GM19025 (cell line): ENCODE measurements at regions not wholly inside any gene's neighbourhood (a gene's known extent, or its start where the extent isn't known, plus 50 kb on each side); places are given as distances from the start of the nearest gene placed in this dataset.

Source experiments
- ATAC-seq: cut with Tn5 transposase; IDR thresholded peaks from one replicate; pipeline ENCODE4 v1.9.1; 2021; ENCODE audit warnings: mild to moderate bottlenecking, low read depth, moderate library complexity; ENCODE audit not compliant: unreplicated experiment

DNA sequence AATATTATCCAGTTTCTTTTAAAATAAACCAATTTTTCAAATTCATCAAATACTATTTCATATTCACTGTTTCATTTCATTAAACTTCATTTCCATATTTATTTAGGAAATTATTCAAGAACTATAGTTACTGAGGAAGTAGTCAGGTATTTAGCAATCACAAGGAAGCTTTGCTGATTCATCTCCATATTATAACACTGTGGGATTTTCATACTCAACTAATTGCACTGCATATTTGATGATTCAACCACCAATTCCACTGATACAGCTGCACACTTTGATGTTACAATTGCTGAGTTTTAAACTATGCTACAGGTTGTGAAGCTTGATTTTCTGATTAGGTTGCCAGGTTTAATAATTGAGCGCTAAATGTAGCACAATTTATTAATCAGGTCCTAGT, 556.8 kb upstream of the SLITRK1 start:
- ATAC-seq = no peak

DNA sequence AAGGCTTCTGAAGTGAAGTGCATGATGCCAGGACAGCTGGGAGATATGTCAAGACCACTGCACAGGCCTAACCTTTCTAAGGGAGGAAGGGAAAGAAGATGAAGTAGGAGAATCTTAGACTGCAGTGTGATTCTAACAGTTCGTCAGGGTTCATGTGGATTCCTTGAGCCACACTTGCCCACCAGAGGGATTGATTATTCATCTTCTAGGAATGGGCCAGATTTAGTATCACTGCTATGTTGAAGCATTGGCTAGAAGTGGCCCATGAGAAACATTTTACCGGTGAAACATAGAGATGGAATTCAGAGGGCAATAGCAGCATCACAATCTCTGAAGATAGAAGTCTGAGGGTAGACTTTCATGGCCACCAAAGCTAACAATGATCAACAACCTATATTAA, 550.8 kb upstream of the SLITRK1 start:
- ATAC-seq = no peak

DNA sequence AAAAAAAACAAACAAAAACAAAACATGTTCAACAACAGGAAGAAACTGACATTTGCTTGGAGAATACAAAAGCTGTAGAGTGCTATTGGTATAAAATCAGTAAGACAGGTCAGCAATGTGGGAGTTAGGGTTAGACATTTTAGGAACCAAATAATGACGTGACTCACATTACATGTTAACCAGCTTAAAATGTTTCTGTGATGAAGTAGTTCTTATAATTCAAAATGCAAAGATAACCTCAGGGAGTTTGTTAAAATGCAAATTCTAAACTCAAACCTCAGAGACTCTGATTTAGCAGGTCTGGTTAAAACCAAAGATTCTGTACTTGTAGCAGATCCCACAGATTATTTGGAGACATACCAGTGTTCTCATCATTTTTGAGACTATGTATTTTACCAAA, 549.4 kb upstream of the SLITRK1 start:
- no peak for ATAC-seq

DNA sequence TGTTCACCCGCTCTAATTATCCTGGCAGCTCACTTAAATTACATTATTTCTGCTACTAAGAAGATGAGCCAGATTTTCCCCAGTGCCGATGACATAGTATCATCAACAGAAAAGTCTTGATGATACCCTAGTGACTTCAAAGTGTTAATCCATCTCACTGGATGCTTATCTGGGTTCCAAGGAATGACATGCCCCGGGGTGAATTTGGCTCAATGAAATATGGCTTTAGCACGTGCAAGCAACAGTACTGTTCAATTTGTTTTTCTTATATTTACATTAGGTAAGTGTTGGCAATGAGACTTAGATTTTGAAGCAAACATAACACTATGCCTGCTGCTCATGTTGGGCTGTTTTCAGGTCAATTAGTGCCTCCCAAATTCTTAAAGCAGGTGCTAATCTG, 548.2 kb upstream of the SLITRK1 start:
- no peak for ATAC-seq

DNA sequence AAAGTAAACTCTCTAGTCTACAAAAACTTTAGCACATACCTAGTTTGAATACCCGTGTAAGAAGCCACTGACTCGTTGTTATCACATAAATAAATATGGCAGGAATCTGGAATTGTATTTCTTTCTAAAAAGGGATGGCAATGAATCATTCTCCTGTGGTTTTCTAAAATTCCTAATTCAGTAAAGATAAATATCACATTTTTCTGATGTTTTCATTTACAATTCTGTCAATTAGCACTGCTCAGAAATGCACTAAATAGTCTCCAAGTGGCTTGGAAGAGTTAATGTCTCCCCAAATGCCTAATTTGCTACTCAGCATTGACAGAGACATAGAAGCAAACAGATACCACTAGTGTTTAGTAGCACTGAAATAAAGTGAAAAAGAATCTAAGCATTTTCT, 547.7 kb upstream of the SLITRK1 start:
- ATAC-seq = no peak

DNA sequence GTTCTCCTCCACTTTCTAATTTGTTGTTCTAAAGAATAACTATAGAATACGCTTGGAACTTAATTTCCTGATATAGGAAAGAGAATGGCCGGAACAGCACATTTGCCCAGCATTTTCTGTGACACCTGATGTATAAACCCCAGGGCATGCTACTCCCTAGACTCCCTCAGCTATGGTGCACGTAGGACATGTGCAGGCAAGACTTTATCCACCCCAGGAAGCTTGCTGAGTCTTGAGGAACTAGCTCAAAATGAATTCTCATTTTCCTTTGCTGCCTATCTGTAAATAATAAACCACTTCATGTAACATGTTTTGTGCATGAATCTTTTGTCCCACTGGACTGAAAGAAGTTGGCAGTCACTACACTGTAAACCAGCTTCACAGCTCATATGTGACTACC, 535.8 kb upstream of the SLITRK1 start:
- no peak for ATAC-seq

DNA sequence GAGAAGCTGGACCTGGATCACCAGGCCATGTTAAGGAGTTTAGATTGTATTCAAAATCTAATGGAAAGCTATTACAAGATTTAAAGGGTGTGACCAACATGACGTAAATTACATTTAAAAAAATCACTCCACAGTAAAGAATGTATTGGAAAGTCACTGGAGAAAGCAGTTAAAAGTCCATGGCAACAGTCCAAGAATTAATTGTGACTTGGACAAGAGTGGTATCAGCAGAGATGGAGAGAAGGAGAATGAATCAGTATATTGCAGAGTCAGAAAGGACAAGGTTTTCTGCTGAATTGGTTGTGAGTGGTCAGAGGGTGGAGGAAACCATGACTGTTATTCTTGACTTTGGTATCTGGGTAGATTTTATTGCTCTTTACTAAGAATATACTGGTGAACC, 535.1 kb upstream of the SLITRK1 start:
- ATAC-seq = no peak

DNA sequence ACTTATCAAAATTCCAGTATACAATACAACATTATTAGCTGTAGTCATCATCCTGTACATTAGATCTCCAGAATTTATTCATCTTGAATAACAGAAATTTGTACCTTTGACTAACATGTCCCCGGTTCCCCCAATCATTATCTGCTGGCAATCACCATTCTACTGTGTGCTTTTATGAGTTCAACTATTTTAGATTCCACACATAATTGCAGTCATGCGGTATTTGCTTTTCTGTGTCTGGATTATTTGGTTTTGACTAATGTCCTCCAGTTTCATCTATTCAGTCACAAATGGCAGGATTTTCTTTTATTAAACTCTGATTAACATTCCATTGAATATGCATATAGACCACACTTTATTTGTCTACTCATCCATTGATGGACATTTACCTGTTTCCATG, 530.7 kb upstream of the SLITRK1 start:
- no peak for ATAC-seq

DNA sequence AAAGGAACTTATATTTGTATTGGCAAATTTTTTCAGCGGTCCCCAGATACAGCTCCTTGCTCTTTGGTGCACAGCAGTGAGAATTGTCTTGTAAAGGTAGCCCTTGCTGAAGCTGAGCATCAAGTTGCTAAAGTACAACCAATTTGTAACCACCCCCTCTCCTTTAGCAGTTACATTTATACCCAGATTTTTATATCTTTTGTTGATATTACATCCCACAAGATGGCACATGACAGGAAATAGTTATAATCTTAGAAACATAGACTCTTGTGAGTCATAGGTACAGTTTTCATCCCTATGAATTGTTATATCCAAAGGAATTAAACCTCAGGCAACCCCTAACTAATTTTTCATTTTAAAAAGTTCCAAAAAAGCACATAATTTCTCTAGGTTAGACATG, 523.0 kb upstream of the SLITRK1 start:
- ATAC-seq = no peak

DNA sequence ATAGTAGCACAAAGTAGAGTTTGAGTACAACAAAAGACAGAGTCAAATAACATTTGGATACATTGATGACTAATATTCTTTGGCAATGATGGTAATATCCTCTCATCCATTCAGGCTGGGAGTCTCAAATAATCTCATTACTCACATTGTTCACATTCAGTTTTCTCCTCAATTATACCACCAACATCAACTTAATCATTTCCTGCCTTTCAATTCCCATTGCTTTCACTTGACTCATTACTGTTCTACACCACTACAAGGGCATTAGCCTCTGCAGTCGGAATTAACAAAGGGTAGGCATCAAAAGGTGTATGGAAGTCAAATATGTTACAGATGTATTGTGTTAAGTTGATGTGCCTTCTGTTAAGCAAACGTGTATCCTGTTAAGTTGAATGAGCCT, 518.4 kb upstream of the SLITRK1 start:
- no peak for ATAC-seq

DNA sequence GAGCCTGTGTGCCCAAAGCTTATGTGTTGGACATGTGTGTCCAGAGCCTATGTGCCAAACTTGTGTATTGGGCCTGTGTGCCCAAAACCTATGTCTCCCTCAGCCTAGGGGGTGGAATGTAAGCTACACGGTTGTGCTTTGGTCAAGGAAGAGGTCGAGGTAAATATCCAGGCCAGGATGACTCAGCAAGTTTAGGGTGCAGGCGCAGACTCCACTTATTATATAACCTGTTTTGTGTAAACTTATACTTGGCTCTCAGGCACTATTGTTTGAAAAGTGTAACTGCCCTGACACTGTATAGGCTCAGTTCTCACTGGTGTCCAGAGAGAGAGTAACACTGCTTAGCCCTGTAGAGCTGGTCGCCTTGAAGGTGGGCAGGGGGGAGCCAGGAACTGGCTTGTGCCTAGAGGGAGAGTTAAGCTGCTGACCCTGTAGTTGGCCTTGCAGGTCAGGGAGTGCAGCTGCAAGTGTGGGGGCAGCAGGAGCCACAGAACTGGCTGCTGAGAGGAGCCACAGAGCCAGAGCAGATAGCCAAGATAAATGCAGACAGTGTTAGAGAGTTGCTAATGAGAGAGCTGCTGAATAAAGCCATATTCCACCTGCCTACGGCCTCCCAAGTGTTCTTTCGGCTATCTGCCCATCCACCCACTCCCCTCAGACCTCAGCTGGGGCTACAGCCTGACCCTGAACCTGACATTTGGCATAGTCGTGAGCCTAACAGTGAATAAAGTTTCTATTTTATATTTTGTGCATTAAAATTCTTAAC, 517.2 kb upstream of the SLITRK1 start:
- no peak for ATAC-seq

DNA sequence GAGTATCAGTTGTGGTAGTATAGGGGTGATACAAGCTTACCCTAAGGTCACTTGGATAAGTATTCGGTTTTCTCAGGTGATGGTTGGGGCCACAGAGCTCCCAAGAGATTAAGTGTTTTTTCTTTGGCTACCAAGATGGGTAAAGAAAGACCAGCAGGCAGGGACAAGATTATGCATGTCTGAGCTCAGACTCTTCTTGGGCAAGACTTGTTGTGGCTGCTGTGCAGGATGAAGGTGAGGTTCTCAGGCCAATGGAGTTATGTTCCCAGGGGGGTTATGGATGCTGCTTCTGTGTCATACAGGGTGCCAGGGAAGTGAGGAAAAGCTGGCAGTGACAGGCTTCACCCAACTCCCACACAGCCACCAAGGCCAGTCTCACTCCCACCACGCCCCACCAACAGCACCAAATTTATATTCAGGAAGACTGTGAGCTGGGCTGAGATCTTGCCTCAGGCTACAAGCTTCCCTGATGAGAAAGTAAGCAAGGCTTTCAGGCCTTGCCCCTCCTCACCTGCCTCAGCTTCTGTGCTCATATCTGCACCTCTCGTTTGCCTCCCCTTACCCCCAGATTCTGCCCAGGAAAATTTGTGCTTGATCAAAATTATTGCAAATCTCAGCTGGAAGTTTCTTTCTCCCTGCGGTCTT, 511.8 kb upstream of the SLITRK1 start:
- ATAC-seq = no peak

DNA sequence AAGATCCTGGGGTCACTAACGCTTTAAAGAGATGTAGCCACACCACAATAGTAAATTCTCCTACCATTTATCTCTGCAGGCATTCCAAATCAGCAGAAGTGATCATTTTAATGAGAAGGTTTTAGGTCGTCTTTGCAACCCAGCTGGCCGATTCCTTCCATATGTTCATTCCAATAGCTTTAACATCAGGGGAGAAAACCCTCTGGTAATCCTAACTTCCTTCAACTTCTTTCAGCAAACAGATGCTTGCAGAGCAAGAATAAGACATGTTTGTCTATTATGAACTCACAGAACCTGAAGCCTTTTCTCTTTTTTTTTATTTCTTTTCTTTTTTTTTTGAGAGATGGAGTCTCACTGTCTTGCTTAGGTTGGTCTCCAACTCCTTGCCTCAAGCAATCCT, 498.6 kb upstream of the SLITRK1 start:
- no peak for ATAC-seq

DNA sequence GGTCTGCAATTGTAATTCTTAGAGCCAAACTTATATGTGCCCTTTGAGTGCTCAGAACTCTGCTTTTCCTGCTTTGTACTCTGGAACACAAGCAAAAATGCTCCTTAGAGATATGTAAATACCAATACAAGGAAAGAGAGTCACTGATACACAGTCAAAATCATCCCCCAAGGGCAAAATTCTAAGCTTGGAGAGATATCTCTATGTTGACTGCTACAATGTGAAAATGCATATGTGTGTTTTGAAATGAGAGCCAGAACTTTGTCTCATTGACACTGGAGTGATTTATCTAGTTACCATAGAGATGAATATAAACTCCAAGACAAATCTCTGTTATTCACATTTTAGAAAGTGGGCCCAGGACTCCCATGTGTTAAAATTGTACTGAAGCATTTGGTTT, 494.8 kb upstream of the SLITRK1 start:
- no peak for ATAC-seq

DNA sequence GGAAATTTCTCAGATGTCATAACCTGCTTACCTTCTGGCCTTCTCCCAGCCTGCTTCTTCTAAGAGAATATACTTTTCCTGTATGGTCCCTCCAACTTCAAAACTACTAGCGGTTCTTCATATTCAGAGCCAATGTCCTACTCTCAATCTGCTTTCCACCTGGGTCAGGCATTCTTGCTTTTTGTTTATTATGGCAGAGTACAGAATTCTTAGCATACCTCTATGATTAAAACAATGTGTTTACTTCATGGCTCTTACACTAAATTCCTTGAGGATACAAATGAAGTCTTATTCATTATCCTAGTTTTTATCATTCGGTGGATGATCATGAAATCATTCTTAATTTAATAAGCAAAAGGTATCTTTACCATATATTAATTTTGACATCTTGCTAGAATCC, 484.2 kb upstream of the SLITRK1 start:
- ATAC-seq = no peak

DNA sequence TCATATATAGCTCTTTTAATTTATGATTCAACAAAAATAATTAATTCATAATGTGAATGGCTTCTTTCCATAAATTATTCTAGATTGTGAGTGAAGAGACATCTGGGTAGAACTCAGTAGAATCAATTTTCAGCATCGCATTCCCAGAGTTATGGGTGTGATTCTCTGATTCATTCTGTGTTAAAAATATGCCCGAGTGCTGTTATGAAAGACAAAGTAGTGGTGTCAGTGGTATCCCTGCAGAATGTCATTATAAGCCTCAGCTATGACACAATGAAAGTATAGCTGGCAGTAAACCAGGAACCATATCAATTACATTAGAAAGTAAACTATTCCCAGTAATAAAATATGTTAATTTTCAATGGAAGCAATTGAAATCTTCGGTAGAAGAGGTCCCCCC, 480.5 kb upstream of the SLITRK1 start:
- ATAC-seq = no peak

DNA sequence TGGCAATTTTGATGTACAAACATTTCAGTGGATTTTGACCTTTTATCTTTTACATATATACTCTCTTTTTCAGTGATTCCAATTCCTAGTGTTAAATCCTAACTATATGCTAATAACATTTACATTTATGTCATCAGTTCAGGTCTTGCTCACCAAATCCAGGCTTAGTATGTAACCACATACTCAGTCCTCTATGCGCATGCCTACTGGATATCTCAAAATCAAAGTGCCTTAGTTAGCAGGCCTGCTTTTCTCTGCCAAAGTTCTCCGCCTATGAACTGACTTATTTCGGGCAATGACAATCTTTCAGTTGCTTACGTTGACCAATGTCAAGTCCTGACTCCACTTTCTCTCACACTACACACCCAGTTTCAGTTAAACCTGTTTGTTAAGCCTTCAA, 478.5 kb upstream of the SLITRK1 start:
- no peak for ATAC-seq

DNA sequence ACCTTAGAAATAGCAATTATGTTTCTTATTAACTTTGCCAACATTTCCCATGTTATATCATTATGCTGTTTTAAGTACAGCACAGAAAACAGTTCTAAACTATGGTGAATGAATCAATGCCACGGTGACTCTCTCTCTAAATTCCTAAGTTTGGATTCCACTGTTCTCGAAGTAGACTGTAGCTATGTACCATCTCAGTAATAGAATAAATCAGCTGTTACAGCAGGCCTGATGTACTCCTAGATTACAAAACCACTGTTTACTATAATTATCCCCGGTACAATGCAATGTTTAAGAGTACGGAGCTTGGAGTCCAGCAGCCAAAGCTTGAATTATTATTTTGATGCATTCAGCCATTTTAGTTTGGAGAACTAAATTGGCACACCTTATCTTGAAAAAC, 476.3 kb upstream of the SLITRK1 start:
- ATAC-seq = no peak

DNA sequence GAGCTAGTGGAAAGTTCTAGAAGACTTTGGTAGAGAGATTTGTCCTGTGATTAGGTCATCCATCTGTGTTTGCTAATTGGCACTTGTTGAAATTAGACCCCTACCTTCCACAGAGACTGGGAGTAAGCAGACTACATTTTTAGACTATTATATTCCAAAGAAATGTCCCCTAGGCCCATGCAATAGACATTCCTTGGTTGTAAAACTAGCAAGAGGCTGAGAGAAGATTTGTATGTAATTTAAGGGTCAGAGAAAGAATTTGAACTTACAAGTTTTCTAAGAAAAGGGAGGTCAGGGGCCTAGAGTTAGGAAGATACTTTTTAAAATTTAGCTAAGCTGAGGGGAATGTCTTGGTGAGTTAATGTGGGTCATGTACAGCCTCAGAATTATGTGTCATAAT, 470.7 kb upstream of the SLITRK1 start:
- ATAC-seq = no peak

DNA sequence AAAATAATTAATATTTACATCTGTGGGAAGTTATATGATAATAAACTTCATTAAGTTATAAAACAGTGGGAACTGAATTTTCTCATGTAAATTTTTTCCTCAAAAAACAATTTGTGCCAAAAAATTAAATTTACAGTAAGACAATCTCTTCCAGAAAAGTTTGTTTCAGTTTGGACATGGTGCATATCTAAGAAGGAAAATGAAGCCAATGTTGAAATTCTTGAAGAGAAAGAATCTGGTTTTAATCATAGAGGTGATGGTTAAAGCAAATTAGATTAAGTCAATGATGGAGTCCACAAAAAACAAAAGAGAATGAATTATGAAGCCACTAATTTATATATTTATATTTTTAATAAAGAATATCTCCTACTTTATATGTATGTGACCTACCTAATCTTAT, 457.2 kb upstream of the SLITRK1 start:
- no peak for ATAC-seq

DNA sequence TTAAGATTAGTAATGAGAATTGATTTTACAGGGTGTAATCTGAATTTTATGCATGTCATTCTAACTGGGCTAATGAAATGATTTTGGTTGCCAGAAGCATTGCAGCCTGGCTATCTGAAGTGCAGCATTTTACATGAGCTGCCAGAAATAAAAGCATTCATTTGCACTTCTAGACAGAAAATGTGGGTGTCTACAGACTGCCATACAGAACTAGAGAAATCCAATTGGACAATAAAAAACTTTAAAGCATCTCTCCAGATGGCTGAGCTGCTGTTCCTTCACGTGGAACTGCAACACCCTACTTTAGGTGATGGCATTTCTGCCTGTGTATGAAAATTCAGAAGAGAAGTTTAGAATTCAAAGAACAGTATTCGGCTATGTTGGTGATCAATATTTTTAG, 450.1 kb upstream of the SLITRK1 start:
- no peak for ATAC-seq

DNA sequence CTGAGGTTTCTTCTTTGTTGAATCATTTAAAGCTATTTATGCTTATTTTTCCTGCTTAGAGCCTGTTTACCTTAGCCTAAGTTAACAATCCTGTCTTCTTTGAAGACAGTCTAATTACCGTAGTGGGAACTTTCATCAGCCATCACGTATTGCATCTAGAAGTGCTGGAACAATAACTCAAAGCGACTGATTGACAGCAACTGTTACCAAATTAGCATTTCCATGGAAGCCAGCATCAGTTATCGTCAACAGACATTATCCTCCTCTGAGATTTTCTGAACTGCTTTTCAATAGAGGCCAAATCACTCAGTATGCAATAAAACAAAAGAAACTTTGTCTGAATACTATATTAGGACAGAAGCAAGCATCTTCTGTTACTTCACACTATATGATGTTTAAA, 433.3 kb upstream of the SLITRK1 start:
- no peak for ATAC-seq

DNA sequence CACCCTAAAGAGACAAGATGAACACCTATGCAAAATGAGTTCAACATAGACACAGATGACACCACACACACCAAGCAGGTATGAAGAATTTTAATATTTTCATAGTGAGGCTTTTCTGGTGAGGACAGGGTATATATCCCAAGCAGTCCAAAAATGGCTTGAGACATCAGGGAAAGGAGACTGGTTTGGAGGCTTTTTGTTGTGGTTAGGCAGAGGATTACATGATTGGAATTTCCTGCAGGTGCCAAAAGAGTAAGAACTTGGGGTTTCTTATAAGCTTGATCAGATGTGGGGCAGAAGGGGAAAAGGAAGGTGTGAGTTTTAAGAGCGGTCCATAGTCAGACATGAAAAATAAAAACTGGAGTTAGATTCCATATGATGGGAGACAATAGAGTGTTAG, 420.8 kb upstream of the SLITRK1 start:
- no peak for ATAC-seq
